Muscle of leg (tissue), 3 donors: ENCODE measurements at regions not wholly inside any gene's neighbourhood (a gene's known extent, or its start where the extent isn't known, plus 50 kb on each side); places are given as distances from the start of the nearest gene placed in this dataset.

ENCODE experiments used
- DNase-seq: peaks from one replicate; pipeline ENCODE4 v3.0.0; 2013
- H3K27ac ChIP-seq: one replicate; pipeline ENCODE4 v1.5.1; 2013; ENCODE audit warnings: mild to moderate bottlenecking, low read length, control low read depth
- H3K27me3 ChIP-seq: one replicate; pipeline ENCODE4 v1.6.1; 2013; ENCODE audit warnings: low read length; ENCODE audit not compliant: control insufficient read depth, insufficient read depth
- H3K36me3 ChIP-seq: one replicate; pipeline ENCODE4 v1.6.1; 2013; ENCODE audit warnings: low read length; ENCODE audit not compliant: control insufficient read depth, insufficient read depth
- H3K4me1 ChIP-seq: one replicate; pipeline ENCODE4 v1.6.1; 2013; ENCODE audit warnings: low read length; ENCODE audit not compliant: control insufficient read depth, insufficient read depth
- H3K4me3 ChIP-seq: one replicate; pipeline ENCODE4 v1.5.1; 2013; ENCODE audit warnings: low read length, control low read depth
- H3K9me3 ChIP-seq: replicated peaks from 2 replicates; pipeline ENCODE4 v1.6.1; 2013; ENCODE audit warnings: low read depth, low read length; ENCODE audit not compliant: control insufficient read depth
- WGBS: methylation state at CpG from one replicate; pipeline ENCODE4 v1.1.5; 2013; ENCODE audit warnings: missing lambda C conversion rate; ENCODE audit not compliant: insufficient coverage; 5-methylcytosine and 5-hydroxymethylcytosine counted together

GRCh38 chr5:32975656-32976375 is 264.7 kb downstream of the NPR3 start:
- no peak for DNase-seq
- WGBS = no CpG with 5 or more reads among the region's 1 CpG
- Histone ChIP-seq H3K27me3 (no peaks in the 10 kb centered on the region), H3K36me3 (no peaks in the 10 kb centered on the region), H3K9me3 (no peaks in the 10 kb centered on the region), H3K27ac (no peak overlapping the region), H3K4me1 (no peaks in the 10 kb centered on the region), H3K4me3 (no peak overlapping the region)

- no peaks in the 10 kb centered on the region for H3K9me3 ChIP-seq
- no peak overlapping the region for H3K4me3 ChIP-seq
These were observed 269.9 kb downstream of the NPR3 start for GRCh38 chr5:32981061-32981460.

GRCh38 chr5:32984851-32985610 is 273.9 kb downstream of the NPR3 start:
- H3K27ac ChIP-seq = no peak overlapping the region
- no peaks in the 10 kb centered on the region for H3K36me3 ChIP-seq
- H3K4me3 ChIP-seq = no peak overlapping the region
- DNase-seq = no peak
- no peaks in the 10 kb centered on the region for H3K4me1 ChIP-seq
- WGBS = 79% methylated on average over 3 of the region's 4 CpGs
- no peaks in the 10 kb centered on the region for H3K9me3 ChIP-seq
- H3K27me3 ChIP-seq = no peaks in the 10 kb centered on the region

More at GRCh38 chr5:32981061-32981460, 269.9 kb downstream of the NPR3 start:
- Histone ChIP-seq H3K27ac (no peak overlapping the region), H3K36me3 (no peaks in the 10 kb centered on the region), H3K27me3 (no peaks in the 10 kb centered on the region), H3K4me1 (no peaks in the 10 kb centered on the region)
- DNase-seq = no peak

GRCh38 chr5:32989815-32990214 is 278.7 kb downstream of the NPR3 start:
- H3K4me1 ChIP-seq = no peaks in the 10 kb centered on the region
- no peak for DNase-seq
- no peak overlapping the region for H3K4me3 ChIP-seq
- H3K36me3 ChIP-seq = no peaks in the 10 kb centered on the region
- 48% methylated on average over 3 of the region's 5 CpGs for WGBS
- no peaks in the 10 kb centered on the region for H3K9me3 ChIP-seq
- H3K27ac ChIP-seq = no peak overlapping the region
- no peaks in the 10 kb centered on the region for H3K27me3 ChIP-seq

GRCh38 chr5:32990593-32991420 is 279.7 kb downstream of the NPR3 start:
- no peak overlapping the region for H3K27ac ChIP-seq
- WGBS = 74% methylated on average over 3 of the region's 13 CpGs
- H3K9me3 ChIP-seq = no peaks in the 10 kb centered on the region
- no peaks in the 10 kb centered on the region for H3K27me3 ChIP-seq
- no peak for DNase-seq
- no peaks in the 10 kb centered on the region for H3K4me1 ChIP-seq
- no peaks in the 10 kb centered on the region for H3K36me3 ChIP-seq
- no peak overlapping the region for H3K4me3 ChIP-seq

GRCh38 chr5:32991421-32991815 is 280.3 kb downstream of the NPR3 start:
- Histone ChIP-seq H3K27me3 (no peaks in the 10 kb centered on the region), H3K9me3 (no peaks in the 10 kb centered on the region), H3K36me3 (no peaks in the 10 kb centered on the region), H3K27ac (no peak overlapping the region), H3K4me3 (no peak overlapping the region), H3K4me1 (no peaks in the 10 kb centered on the region)
- no peak for DNase-seq
- 93% methylated on average over 5 of the region's 9 CpGs for WGBS

DNA sequence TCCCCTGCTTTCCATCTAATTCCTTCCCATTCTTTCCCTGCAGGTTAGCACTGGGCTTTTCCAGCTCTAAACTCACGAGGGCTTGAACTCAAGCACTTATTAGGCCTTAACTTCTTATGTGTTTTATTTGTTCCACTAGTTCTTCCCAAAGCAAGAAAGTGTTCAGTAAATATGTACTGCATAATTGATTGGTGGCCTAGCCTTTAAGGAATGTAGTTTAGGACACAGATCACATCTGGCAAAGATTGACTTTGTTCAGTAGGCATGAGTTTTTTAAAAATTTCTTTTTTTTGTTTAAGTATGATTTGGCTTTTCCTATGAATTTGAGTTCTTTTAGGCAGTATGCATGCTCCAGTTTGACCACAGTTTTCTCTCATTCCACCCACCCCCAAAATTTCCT is 285.2 kb downstream of the NPR3 start:
- Histone ChIP-seq H3K4me1 (no peaks in the 10 kb centered on the region), H3K27ac (no peak overlapping the region), H3K4me3 (no peak overlapping the region), H3K36me3 (no peaks in the 10 kb centered on the region), H3K27me3 (no peaks in the 10 kb centered on the region), H3K9me3 (no peaks in the 10 kb centered on the region)
- no peak for DNase-seq
- no CpG with 5 or more reads among the region's 1 CpG for WGBS

- H3K36me3 ChIP-seq = no peaks in the 10 kb centered on the region
- H3K27ac ChIP-seq = no peak overlapping the region
- no peak overlapping the region for H3K4me3 ChIP-seq
- H3K4me1 ChIP-seq = no peaks in the 10 kb centered on the region
- no peak for DNase-seq
- H3K9me3 ChIP-seq = no peaks in the 10 kb centered on the region
- WGBS = 60% methylated on average over 2 of the region's 6 CpGs
- H3K27me3 ChIP-seq = no peaks in the 10 kb centered on the region
These were observed 297.8 kb downstream of the NPR3 start for GRCh38 chr5:33008751-33009418.

GRCh38 chr5:33010846-33011245 is 299.7 kb downstream of the NPR3 start:
- Histone ChIP-seq H3K27ac (no peak overlapping the region), H3K27me3 (no peaks in the 10 kb centered on the region), H3K9me3 (peaks cover 3% of the 10 kb centered on the region), H3K4me3 (no peak overlapping the region), H3K36me3 (no peaks in the 10 kb centered on the region), H3K4me1 (no peaks in the 10 kb centered on the region)
- DNase-seq = no peak
- WGBS = no CpG with 5 or more reads among the region's 1 CpG

- no peak for DNase-seq
These were observed 300.7 kb downstream of the NPR3 start for GRCh38 chr5:33011801-33012200.

More at GRCh38 chr5:33011801-33012200, 300.7 kb downstream of the NPR3 start:
- H3K4me1 ChIP-seq = no peaks in the 10 kb centered on the region
- no peaks in the 10 kb centered on the region for H3K36me3 ChIP-seq
- no peak overlapping the region for H3K4me3 ChIP-seq
- H3K27me3 ChIP-seq = no peaks in the 10 kb centered on the region
- peaks cover 3% of the 10 kb centered on the region for H3K9me3 ChIP-seq
- no peak overlapping the region for H3K27ac ChIP-seq
